T-helper 1 cell treated with Interleukin-12 subunit alpha and Interleukin-12 subunit beta and Interleukin-4 antibody, amounts not matched to agents 30 μg/mL and 1 μg/mL, for 36 hours (primary cell): ENCODE measurements at regions not wholly inside any gene's neighbourhood (a gene's known extent, or its start where the extent isn't known, plus 50 kb on each side); places are given as distances from the start of the nearest gene placed in this dataset.

Experiments used
- H3K27ac Mint-ChIP-seq: one replicate; pipeline ENCODE4 v1.8.0; 2021; ENCODE audit warnings: mild to moderate bottlenecking, mixed read lengths
- H3K27me3 Mint-ChIP-seq: one replicate; pipeline ENCODE4 v1.8.0; 2021; ENCODE audit warnings: low read depth, mixed read lengths
- H3K36me3 Mint-ChIP-seq: one replicate; pipeline ENCODE4 v1.8.0; 2021; ENCODE audit warnings: low read depth, mixed read lengths
- H3K4me1 Mint-ChIP-seq: one replicate; pipeline ENCODE4 v1.8.0; 2021; ENCODE audit warnings: low read depth, mixed read lengths
- H3K4me3 Mint-ChIP-seq: one replicate; pipeline ENCODE4 v1.8.0; 2021; ENCODE audit warnings: mild to moderate bottlenecking, moderate library complexity, mixed read lengths
- H3K9me3 Mint-ChIP-seq: one replicate; pipeline ENCODE4 v1.8.0; 2021; ENCODE audit warnings: mixed read lengths

DNA sequence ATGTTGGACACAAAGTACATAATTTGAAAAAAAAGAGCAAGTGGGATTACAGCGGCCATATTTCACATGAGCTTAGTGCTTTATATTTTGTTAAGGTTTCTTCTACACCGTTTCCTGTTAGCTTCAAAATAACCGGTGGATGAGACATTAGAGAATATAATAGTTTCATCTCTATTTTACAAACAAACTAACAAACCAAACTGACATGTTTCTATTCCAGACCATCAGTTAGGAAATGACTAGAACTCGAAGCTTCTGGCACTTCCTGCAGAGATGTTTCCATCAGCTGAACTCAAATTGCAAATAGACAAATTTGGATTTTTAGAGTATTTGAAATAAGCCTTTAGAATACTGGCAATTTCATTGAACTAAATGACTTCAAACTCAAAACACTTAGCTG lies 86.5 kb downstream of the MTRR start:
- Mint-ChIP-seq H3K27ac (no peak overlapping the region), H3K27me3 (no peaks in the 10 kb centered on the region), H3K4me3 (no peak overlapping the region), H3K9me3 (no peaks in the 10 kb centered on the region), H3K36me3 (no peaks in the 10 kb centered on the region), H3K4me1 (no peaks in the 10 kb centered on the region)

GRCh38 chr5:7957329-7957728 lies 88.4 kb downstream of the MTRR start:
- Mint-ChIP-seq H3K36me3 (no peaks in the 10 kb centered on the region), H3K9me3 (no peaks in the 10 kb centered on the region), H3K27me3 (no peaks in the 10 kb centered on the region), H3K4me3 (no peak overlapping the region), H3K27ac (no peak overlapping the region), H3K4me1 (no peaks in the 10 kb centered on the region)

DNA sequence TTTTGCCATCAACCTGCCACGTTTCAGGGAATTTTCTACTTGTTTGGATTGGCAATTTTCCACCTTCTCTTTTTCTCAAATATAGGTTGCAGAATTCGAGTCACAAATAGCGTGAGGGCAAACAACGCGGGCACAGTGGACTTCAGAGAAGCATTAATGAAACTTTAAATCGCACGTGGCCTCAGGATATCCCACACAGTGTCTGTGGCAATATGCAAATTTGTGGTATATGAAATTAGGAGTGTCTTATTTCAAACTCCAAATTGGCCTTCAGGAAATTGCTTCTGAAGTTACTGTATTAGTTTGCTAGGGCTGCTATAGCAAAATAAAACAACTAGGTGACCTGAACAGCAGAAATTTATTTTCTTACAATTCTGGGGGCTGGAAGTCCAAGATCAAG lies 91.2 kb downstream of the MTRR start:
- no peak overlapping the region for H3K4me3 Mint-ChIP-seq
- H3K27ac Mint-ChIP-seq: no peak overlapping the region
- no peaks in the 10 kb centered on the region for H3K36me3 Mint-ChIP-seq
- no peaks in the 10 kb centered on the region for H3K27me3 Mint-ChIP-seq
- no peaks in the 10 kb centered on the region for H3K4me1 Mint-ChIP-seq
- H3K9me3 Mint-ChIP-seq: no peaks in the 10 kb centered on the region

- H3K4me1 Mint-ChIP-seq: no peaks in the 10 kb centered on the region
- no peak overlapping the region for H3K27ac Mint-ChIP-seq
- H3K36me3 Mint-ChIP-seq: no peaks in the 10 kb centered on the region
- H3K9me3 Mint-ChIP-seq: no peaks in the 10 kb centered on the region
- no peak overlapping the region for H3K4me3 Mint-ChIP-seq
- H3K27me3 Mint-ChIP-seq: no peaks in the 10 kb centered on the region
Measured at GRCh38 chr5:7961540-7961939, 92.6 kb downstream of the MTRR start.

DNA sequence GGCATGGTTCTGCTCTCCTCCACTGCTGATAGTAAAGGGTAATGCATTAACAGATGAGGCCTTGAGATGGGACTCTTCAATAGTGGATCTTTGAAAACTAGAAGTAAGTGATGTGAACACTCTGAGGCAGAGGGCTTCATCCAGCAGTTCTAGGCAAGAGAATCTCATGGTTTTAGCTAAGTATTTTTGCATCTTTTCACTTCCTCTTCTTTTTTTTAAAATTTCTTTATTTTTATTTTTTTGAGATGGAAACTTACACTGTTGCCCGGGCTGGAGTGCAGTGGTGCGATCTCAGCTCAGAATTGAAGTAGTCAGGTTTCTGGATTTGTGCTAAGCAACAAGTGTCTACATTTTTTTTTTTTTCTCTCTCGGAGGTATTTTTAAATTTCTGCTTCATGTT lies 101.9 kb downstream of the MTRR start:
- Mint-ChIP-seq H3K27me3 (no peaks in the 10 kb centered on the region), H3K36me3 (no peaks in the 10 kb centered on the region), H3K4me3 (no peak overlapping the region), H3K9me3 (no peaks in the 10 kb centered on the region), H3K27ac (no peak overlapping the region), H3K4me1 (no peaks in the 10 kb centered on the region)

GRCh38 chr5:7976411-7977190 lies 107.7 kb downstream of the MTRR start:
- no peak overlapping the region for H3K4me3 Mint-ChIP-seq
- H3K36me3 Mint-ChIP-seq: no peaks in the 10 kb centered on the region
- H3K4me1 Mint-ChIP-seq: no peaks in the 10 kb centered on the region
- no peaks in the 10 kb centered on the region for H3K9me3 Mint-ChIP-seq
- no peaks in the 10 kb centered on the region for H3K27me3 Mint-ChIP-seq
- no peak overlapping the region for H3K27ac Mint-ChIP-seq

DNA sequence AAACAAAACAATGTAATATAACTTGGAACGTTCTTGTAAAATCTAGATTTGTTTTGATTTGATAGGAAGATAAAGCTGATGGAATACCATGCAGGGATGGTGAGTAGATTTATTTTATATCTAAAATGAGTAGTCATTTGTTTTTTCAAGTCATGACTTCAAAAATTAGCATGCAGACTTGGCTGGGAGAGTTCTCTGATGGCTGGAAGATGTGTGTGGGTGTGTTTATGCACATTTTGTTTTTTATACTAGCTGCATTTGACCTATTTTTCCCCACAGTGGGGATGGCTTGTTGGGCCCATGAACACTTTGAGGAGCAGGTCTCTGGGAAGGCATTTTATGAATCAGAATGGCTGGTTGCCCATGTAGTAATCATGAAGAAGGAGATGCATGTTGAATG lies 109.2 kb downstream of the MTRR start:
- Mint-ChIP-seq H3K4me1 (no peaks in the 10 kb centered on the region), H3K27ac (no peak overlapping the region), H3K9me3 (no peaks in the 10 kb centered on the region), H3K36me3 (no peaks in the 10 kb centered on the region), H3K27me3 (no peaks in the 10 kb centered on the region), H3K4me3 (no peak overlapping the region)

DNA sequence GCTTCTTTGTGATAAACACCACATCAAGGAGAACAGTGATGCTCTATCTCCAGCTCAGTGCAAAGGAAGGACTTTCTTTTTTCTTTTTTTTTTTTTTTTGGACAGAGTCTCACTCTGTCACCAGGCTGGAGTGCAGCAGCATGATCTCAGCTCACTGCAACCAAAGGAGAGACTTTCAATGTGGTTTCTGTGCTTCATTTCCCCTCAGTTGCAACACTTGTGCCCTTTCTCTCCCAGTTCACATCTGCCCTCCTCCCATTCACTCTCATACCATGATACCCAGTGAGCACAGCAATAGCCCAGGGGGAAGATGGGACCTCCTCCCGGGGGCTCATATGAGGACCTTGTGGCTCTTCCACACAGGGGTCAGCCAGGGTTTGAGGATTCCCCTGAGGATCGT lies 110.0 kb downstream of the MTRR start:
- no peaks in the 10 kb centered on the region for H3K27me3 Mint-ChIP-seq
- no peak overlapping the region for H3K27ac Mint-ChIP-seq
- no peaks in the 10 kb centered on the region for H3K36me3 Mint-ChIP-seq
- H3K4me1 Mint-ChIP-seq: no peaks in the 10 kb centered on the region
- H3K4me3 Mint-ChIP-seq: no peak overlapping the region
- H3K9me3 Mint-ChIP-seq: no peaks in the 10 kb centered on the region

GRCh38 chr5:7980881-7981280 lies 111.9 kb downstream of the MTRR start:
- Mint-ChIP-seq H3K4me1 (no peaks in the 10 kb centered on the region), H3K27ac (no peak overlapping the region), H3K27me3 (no peaks in the 10 kb centered on the region), H3K36me3 (no peaks in the 10 kb centered on the region), H3K9me3 (no peaks in the 10 kb centered on the region), H3K4me3 (no peak overlapping the region)

DNA sequence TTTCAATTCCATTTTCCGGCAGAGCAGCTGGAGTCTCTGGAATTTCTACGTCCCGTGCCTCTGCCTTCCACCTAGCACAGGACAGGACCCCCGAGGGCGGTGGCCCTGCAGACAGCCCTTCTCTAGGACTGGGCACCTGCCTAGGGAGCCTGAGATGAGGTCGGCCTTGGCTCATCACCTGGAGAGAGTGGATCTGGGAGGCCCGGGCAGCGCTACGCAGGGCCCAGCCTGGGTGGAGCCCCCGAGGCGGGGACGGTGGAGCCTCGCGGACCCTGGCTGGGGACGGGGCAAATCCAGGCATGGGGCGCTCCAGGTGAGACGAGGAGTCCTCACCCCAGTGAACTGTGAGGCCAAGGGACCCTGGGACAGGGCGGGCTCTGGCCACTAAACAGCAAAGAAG lies 114.5 kb downstream of the MTRR start:
- no peaks in the 10 kb centered on the region for H3K36me3 Mint-ChIP-seq

DNA sequence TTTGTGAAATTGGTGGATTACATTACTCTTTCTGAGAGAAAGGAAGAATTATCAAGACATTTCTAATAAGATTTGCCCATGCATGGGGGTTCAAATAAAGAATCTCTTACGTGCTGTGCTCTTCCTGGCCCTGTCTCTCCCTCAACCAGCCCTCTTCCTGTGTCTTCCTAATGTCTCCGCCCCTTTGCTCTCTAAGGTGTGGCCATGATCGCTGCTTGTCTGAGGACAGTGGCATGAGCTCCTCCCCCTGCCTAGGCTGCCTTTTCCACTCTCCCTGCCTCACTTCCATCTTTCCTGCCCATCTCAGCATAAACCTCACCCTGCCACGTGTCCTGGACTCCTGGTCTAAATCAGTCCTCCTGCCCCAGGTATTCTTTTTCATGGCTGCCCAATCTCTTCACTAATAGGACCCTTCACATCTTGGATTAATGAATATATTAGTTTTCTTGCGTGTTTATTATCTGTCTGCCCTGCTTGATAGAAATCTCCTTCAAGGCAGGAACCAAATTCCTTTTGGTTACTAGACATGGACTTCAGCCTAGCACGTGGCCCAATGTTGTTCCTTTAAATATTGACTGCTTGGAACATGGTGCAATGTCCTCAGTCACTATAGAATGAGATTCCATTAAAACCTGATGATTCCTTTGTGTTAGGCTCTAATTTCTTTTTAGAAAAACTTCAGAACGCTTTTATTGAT lies 122.3 kb downstream of the MTRR start:
- Mint-ChIP-seq H3K27ac (no peak overlapping the region), H3K4me3 (no peak overlapping the region), H3K27me3 (no peaks in the 10 kb centered on the region), H3K36me3 (no peaks in the 10 kb centered on the region), H3K9me3 (no peaks in the 10 kb centered on the region), H3K4me1 (no peaks in the 10 kb centered on the region)

More for the DNA sequence above, 114.5 kb downstream of the MTRR start:
- H3K4me1 Mint-ChIP-seq: no peaks in the 10 kb centered on the region
- no peak overlapping the region for H3K4me3 Mint-ChIP-seq
- H3K27ac Mint-ChIP-seq: no peak overlapping the region
- H3K27me3 Mint-ChIP-seq: no peaks in the 10 kb centered on the region
- no peaks in the 10 kb centered on the region for H3K9me3 Mint-ChIP-seq

DNA sequence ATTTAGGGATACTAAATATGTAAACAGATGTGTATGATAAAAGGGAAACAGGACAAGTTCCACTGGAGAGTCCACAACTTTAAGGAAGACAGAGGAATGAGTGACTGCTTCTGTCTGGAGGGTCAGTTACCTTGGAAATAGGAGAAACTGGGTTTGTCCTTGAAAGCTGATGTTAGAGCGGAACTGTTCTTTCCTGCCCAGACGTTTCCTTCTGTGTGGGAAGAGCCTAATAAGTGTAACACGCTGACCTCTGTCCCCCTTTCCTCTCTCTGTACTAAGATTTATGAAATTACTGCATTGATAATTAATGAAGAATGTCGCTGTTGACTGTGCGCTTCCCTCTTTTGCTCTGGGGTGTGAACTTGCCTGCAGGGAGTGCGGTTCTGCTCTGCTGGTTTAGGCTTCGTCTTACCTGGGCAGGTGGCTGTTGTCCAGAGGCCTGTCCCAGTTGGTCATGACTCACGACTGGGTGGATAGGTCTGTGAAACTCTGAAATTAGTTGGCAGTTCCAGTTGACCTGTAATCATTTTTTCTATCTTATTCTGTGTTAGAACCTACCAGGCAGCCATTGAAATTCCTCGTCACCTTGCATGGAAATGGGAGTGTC lies 126.8 kb downstream of the MTRR start:
- Mint-ChIP-seq H3K27me3 (no peaks in the 10 kb centered on the region), H3K36me3 (no peaks in the 10 kb centered on the region), H3K9me3 (no peaks in the 10 kb centered on the region), H3K4me3 (no peak overlapping the region), H3K4me1 (no peaks in the 10 kb centered on the region), H3K27ac (no peak overlapping the region)

- Mint-ChIP-seq H3K27ac (no peak overlapping the region), H3K27me3 (no peaks in the 10 kb centered on the region), H3K4me3 (no peak overlapping the region), H3K4me1 (no peaks in the 10 kb centered on the region), H3K9me3 (no peaks in the 10 kb centered on the region), H3K36me3 (no peaks in the 10 kb centered on the region)
Measured at GRCh38 chr5:8005416-8005815, 136.5 kb downstream of the MTRR start.

- Mint-ChIP-seq H3K27ac (no peak overlapping the region), H3K4me3 (no peak overlapping the region), H3K9me3 (no peaks in the 10 kb centered on the region)
Measured at GRCh38 chr5:8012131-8012977, 143.4 kb downstream of the MTRR start.

More at GRCh38 chr5:8012131-8012977, 143.4 kb downstream of the MTRR start:
- no peaks in the 10 kb centered on the region for H3K36me3 Mint-ChIP-seq
- no peaks in the 10 kb centered on the region for H3K27me3 Mint-ChIP-seq
- H3K4me1 Mint-ChIP-seq: no peaks in the 10 kb centered on the region
